GM18498 (cell line): ENCODE measurements at regions not wholly inside any gene's neighbourhood (a gene's known extent, or its start where the extent isn't known, plus 50 kb on each side); places are given as distances from the start of the nearest gene placed in this dataset.
"Not testable (repeated sequence)": the region's sequence is repeated elsewhere in the genome, so short reads cannot be mapped to it uniquely, and the experiment has no call there.

Experiments
- ATAC-seq: cut with Tn5 transposase; IDR thresholded peaks from one replicate; pipeline ENCODE4 v1.9.1; 2021; ENCODE audit warnings: mild to moderate bottlenecking, moderate library complexity; ENCODE audit not compliant: unreplicated experiment

DNA sequence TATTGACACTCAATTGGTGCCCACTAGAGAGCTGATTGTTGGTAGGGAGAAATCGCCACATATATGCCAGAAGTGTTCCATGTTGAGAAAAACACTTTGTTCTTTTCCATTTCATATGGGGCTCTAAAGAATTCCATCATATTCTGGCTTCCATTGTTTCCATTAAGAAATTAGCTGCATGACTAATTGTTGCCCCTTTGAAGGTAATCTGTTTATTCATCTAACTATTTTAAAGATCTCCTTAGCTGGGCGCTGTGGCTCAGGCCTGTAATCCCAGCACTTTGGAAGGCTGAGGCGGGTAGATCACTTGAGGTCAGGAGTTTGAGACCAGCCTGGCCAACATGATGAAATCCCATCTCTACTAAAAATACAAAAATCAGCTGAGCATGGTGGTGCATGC is 109.9 kb downstream of the MRPL14 start:
- not testable (repeated sequence) for ATAC-seq

GRCh38 chr6:44016131-44016870 is 111.0 kb downstream of the MRPL14 start:
- ATAC-seq, result no peak

DNA sequence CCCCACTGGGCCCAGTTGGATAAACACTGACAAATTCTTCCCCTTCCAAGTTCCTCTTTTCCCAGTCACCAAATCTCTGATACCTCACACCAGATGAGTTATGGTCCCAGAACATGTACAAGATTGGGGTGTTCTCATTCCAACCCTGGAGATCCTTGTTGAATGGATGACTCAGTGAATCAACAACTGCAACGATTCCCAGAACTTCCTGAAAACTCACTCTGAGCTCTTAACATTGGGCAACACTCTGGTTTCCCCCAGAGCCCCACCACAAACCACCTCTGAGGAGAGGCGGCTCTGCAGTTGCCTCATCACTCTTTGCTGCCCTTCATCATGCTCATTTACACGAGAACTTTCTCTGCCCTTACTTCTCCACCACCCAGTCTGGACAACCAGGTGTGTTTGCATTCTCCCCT is 115.2 kb downstream of the MRPL14 start:
- ATAC-seq, result no peak

GRCh38 chr6:44011350-44011920 is 115.8 kb downstream of the MRPL14 start:
- ATAC-seq, result no peak

GRCh38 chr6:44010411-44011349 is 116.6 kb downstream of the MRPL14 start:
- no peak for ATAC-seq

DNA sequence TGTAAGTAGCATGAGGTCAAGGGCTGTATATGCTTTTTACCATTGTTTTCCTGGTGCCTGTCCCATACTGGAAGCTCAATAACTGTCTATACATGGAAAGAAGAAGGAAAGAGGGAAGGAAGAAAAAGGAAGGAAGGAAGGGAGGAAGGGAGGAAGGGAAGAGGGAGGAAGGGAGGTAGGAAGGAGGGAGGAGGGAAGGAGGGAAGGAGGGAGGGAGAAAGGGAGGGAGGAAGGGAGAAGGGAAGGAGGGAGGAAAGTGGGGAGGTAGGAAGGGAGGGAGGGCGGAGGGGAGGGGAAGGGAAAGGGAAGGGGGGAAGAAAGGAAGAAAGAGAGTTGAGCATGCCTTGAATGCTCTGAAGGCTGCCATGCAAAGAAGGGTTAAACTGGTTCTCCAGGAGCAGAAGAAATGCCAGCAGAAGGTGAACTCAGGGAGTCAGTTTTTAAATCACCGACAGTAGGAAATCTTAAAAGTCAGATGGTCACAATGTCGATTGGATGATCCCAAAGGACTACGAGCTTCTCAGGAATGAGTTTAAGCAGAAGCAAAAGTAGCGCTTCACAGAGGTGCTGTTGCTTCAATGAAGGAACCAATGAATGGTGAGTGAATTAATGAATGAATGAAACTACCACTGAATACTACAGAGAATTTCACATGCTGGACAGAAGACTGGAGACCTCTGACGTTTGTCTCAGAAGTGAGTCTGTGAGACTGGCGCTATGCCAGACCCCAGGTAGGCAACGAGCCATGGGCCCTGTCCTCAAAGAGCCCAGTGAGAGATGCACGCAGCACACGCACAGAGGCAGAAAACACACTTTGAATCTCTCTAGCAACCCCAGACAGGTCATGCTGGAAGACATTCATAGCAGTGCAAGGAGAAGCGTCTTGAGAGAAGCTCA is 117.6 kb downstream of the MRPL14 start:
- ATAC-seq, result no peak

GRCh38 chr6:44008821-44009370 is 118.4 kb downstream of the MRPL14 start:
- ATAC-seq, result no peak

DNA sequence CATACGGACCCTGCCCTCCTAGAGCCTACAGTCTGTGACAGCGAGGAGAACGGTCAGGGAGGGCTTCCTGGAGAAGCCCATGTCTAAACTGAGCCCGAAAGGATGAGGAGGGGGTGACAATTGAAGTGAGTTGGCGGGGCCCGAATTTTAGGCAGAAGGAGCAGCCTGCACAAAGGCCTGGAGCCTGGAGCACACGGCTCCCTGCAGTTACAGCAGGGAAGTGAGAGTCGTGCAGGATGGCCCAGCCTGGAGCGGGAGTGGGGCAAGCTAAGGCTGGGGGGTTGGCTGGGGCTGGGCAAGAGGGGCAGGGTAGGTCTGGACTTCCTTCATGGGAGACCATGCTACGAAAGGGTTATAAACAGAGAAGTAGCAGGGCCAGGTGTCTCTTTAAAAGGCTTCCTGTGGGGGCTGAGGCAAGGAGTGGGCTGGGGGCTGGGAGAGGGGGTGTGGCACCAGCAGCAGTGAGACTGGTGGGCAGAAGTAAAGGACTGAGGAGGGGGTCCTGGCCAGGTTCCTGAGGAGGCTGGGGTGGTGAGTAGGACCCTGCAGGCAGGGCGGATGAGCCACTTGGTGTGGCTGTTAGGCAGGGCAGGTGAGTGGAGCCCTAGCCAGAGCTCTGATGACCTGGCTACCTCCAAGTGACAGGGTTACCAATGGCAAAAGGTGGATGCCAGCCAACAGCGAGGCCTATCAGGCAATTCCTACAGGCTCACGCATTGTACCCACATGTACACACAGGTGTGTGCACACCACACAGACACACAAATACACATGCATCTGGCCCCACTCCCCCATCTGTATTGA is 119.2 kb downstream of the MRPL14 start:
- no peak for ATAC-seq

GRCh38 chr6:44006872-44007303 is 120.4 kb downstream of the MRPL14 start:
- ATAC-seq, result no peak

DNA sequence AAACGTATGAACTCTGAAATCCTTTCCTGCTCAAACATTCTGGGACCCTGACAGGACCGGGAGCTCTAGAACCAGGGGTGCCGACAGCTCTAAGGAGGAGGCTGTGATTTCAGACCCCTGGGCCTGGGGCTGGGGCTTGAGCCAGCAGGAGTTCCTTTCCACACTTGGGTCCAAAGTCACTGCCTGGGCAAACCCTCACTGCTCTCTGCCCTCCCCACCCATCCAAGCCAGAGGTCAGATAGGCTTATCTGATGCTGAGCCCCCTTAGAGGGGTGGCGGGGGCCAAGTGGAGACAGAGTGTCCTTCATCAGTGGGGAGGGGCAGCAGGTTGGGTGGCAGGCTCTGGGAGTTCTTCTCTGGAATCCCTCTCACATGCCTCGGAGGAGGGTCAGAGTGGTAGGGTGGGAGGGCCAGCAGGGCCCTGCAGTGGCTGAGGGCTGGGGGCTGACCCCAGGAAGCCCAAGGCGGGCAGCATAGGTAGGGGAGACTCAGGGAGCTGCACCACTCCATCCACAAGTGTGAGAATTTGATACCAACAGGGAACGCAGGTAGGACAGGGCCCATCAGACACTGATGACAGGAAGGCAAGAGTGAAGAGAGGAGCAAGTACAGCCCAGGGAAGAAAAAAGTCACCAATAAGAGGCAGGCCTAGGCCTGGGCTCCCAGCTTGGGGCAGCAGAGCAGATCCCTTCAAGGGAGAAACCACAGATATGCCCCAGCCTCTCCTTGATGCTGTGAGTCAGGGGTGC is 121.0 kb downstream of the MRPL14 start:
- ATAC-seq, result no peak

- no peak for ATAC-seq
Measured at GRCh38 chr6:44005507-44005903, 121.7 kb downstream of the MRPL14 start.

GRCh38 chr6:44004625-44005506 is 122.4 kb downstream of the MRPL14 start:
- no peak for ATAC-seq

DNA sequence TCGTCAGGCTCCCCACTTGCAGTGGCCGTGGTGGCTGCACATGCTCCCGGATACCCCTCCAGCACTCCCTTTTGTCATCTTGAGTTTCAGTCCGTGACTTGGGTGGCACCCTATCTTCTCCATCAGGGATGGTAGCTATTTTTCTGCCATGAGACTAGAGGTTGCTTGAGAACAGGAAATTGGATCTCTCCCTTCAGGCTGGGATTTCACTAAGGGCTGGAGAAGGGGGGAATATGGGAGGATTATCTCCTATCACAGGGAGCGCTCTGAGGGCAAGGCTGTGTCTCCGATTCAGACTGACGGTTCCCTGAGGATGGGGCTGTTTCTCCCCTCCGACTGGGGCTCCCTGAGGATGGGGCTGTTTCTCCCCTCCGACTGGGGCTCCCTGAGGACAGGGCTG is 123.1 kb downstream of the MRPL14 start:
- no peak for ATAC-seq

DNA sequence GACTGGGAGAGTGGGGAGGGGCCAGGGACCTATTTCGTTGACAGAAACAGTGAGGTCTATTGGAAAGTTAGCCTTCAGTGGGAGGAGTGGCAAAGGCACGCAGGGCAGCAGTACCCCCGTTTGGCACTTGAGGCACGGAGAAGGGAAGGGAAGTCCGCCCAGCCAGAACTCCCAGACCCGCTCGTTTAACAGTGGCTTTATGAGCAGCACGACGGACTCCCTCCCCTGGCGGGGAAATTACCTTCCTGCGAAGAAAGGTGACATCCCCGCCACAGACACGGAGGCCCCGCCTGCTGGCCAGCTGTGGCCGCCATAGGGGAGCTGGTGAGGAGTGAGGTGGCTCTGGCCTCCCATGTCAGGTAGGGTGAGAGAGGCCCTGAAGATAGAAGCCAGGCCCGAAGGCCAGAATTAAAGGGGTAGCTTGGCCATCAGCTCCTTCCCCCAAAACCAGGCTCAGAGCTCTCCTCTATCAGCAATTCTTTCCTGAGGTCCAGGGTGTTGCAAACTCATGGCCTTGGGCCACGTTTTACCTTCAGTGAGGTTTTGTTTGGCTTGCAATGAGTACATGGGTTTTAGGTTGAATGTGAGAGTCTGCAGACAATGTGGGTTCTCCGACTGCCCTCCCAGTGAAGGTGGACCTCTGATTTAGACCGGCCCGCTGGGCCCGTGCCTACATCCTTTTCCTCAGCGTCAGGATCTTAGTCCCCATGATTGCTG is 123.7 kb downstream of the MRPL14 start:
- no peak for ATAC-seq

- ATAC-seq, result no peak
Measured at GRCh38 chr6:44002593-44003344, 124.5 kb downstream of the MRPL14 start.

DNA sequence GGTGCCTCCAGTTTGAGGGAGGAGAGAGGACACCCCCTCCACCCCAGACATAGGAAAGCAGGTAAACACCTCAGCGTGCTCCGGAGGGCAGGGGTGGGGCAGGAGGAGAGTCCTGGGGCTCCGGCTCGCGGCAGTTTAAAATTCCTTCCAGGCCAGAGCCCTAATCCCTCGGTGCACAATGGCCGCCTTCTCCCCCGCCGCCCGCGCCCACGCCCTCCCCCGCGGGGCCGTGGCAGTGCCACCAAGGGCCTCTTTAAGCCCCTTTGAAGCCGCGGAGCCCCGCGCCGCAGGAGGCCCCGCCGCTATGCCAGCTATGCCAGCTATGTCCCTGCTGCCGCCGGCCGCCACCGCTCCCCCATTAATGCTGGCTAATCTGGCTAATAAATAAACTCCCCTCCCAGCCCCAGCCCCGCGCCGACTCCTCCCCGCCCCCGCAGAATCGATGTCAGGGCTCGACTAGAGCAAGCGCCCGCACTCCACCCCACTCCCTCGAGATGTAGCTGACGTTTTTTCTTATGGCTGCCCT is 125.1 kb downstream of the MRPL14 start:
- no peak for ATAC-seq
